ENCODE measurements at regions not wholly inside any gene's neighbourhood (a gene's known extent, or its start where the extent isn't known, plus 50 kb on each side); places are given as distances from the start of the nearest gene placed in this dataset.

GRCh38 chr14:83372271-83372670, 1838.6 kb upstream of the SEL1L start:
- Histone ChIP-seq H3K36me3 (replicated peaks in 1 of 2) (no peaks in the 10 kb centered on the region), H3K9me3 (replicated peaks in 1 of 3) (peaks cover 0 to 4% (median 0%) of the 10 kb centered on the region in 3 donors), H3K27me3 (no peaks in the 10 kb centered on the region), H3K4me1 (replicated peaks in 1 of 2) (no peaks in the 10 kb centered on the region), H3K27ac (no peak overlapping the region), H3K4me3 (no peak overlapping the region)
- DNase-seq, result no peak
- intact Hi-C loops (cut with DNase I), result no loop called here
- WGBS, 4 donors, result 74 to 88% (median 78%) methylated on average over 1 of the region's 1 CpG
- no peak for TF ChIP-seq CTCF (IDR thresholded peaks at IDR 0.05)
- no peak for TF ChIP-seq POLR2A (IDR thresholded peaks at IDR 0.05)

- Histone ChIP-seq H3K36me3 (replicated peaks in 1 of 2) (no peaks in the 10 kb centered on the region), H3K9me3 (replicated peaks in 1 of 3) (peaks cover 0 to 4% (median 0%) of the 10 kb centered on the region in 3 donors), H3K27me3 (no peaks in the 10 kb centered on the region), H3K27ac (no peak overlapping the region), H3K4me1 (replicated peaks in 1 of 2) (no peaks in the 10 kb centered on the region), H3K4me3 (no peak overlapping the region)
- intact Hi-C loops (cut with DNase I), result no loop called here
- TF ChIP-seq POLR2A (IDR thresholded peaks at IDR 0.05) (no peak), CTCF (IDR thresholded peaks at IDR 0.05) (no peak)
- 70 to 83% (median 77%) methylated on average over 3 of the region's 3 CpGs for WGBS, 4 donors
- DNase-seq, result no peak
Observed at GRCh38 chr14:83379436-83379835, 1845.8 kb upstream of the SEL1L start.

GRCh38 chr14:83384253-83384652, 1850.6 kb upstream of the SEL1L start:
- WGBS, 4 donors, result 72 to 82% (median 79%) methylated on average over 3 of the region's 3 CpGs
- no peaks in the 10 kb centered on the region for H3K4me1 ChIP-seq (replicated peaks in 1 of 2)
- H3K27me3 ChIP-seq, result no peaks in the 10 kb centered on the region
- TF ChIP-seq CTCF (IDR thresholded peaks at IDR 0.05) (no peak), POLR2A (IDR thresholded peaks at IDR 0.05) (no peak)
- no peak overlapping the region for H3K27ac ChIP-seq
- H3K36me3 ChIP-seq (replicated peaks in 1 of 2), result no peaks in the 10 kb centered on the region
- intact Hi-C loops (cut with DNase I), result no loop called here
- peaks cover 0 to 5% (median 0%) of the 10 kb centered on the region in 3 donors for H3K9me3 ChIP-seq (replicated peaks in 1 of 3)
- no peak overlapping the region for H3K4me3 ChIP-seq
- DNase-seq, result no peak

GRCh38 chr14:83395321-83395720, 1861.7 kb upstream of the SEL1L start:
- 71 to 78% (median 76%) methylated on average over 2 of the region's 2 CpGs for WGBS, 4 donors

More at GRCh38 chr14:83395321-83395720, 1861.7 kb upstream of the SEL1L start:
- Histone ChIP-seq H3K4me1 (replicated peaks in 1 of 2) (no peaks in the 10 kb centered on the region), H3K27me3 (no peaks in the 10 kb centered on the region), H3K36me3 (replicated peaks in 1 of 2) (no peaks in the 10 kb centered on the region), H3K4me3 (no peak overlapping the region), H3K9me3 (replicated peaks in 1 of 3) (no peaks in the 10 kb centered on the region), H3K27ac (no peak overlapping the region)
- DNase-seq, result no peak
- TF ChIP-seq CTCF (IDR thresholded peaks at IDR 0.05), result no peak
- TF ChIP-seq POLR2A (IDR thresholded peaks at IDR 0.05), result no peak
- intact Hi-C loops (cut with DNase I), result no loop called here
